DND-41 (cell line): ENCODE measurements at regions not wholly inside any gene's neighbourhood (a gene's known extent, or its start where the extent isn't known, plus 50 kb on each side); places are given as distances from the start of the nearest gene placed in this dataset.
"Not testable (repeated sequence)": the region's sequence is repeated elsewhere in the genome, so short reads cannot be mapped to it uniquely, and the experiment has no call there.

Experiments
- ATAC-seq: fragments of 200-7000 bp; cut with Tn5 transposase; 3 replicates; pipeline ENCODE4 v1.9.1; 2021; ENCODE audit warnings: low read depth; ENCODE audit not compliant: insufficient read depth
- DNase-seq: peaks from one replicate; pipeline ENCODE4 v3.0.0-alpha.2; 2020
- H2AFZ ChIP-seq: 2 replicates; pipeline ENCODE4 v1.6.0; 2012; ENCODE audit warnings: low read depth, low read length
- H3K27ac ChIP-seq: 2 replicates; pipeline ENCODE4 v1.5.1; 2012; ENCODE audit warnings: low read length, inconsistent platforms
- H3K27me3 ChIP-seq: fragments of 200-600 bp; sonication (generic); 2 replicates; pipeline ENCODE4 v1.6.0; 2012; ENCODE audit warnings: low read length, mild to moderate bottlenecking, inconsistent platforms; ENCODE audit not compliant: insufficient read depth, poor library complexity
- H3K36me3 ChIP-seq: 2 replicates; pipeline ENCODE4 v1.5.1; 2012; ENCODE audit warnings: low read length, inconsistent platforms; ENCODE audit not compliant: insufficient read depth
- H3K4me1 ChIP-seq: 2 replicates; pipeline ENCODE4 v1.5.1; 2012; ENCODE audit warnings: mild to moderate bottlenecking, low read length; ENCODE audit not compliant: insufficient read depth
- H3K4me2 ChIP-seq: 2 replicates; pipeline ENCODE4 v1.6.0; 2012; ENCODE audit warnings: mild to moderate bottlenecking, moderate library complexity, low read length, inconsistent platforms; ENCODE audit not compliant: insufficient read depth
- H3K4me3 ChIP-seq, 2 experiments: fragments of 200-600 bp in 1 of 2; shearing (Covaris generic) in 1 of 2; 2 replicates each; pipeline ENCODE4 v1.5.1; 2012 to 2016; ENCODE audit warnings: inconsistent platforms in 2 of 2, low read length in 2 of 2, mild to moderate bottlenecking in 2 of 2, low read depth in 1 of 2, moderate library complexity in 1 of 2
- H3K79me2 ChIP-seq: 2 replicates; pipeline ENCODE4 v1.6.0; 2012; ENCODE audit warnings: low read length, inconsistent platforms; ENCODE audit not compliant: insufficient read depth
- H3K9ac ChIP-seq: 2 replicates; pipeline ENCODE4 v1.6.0; 2012; ENCODE audit warnings: low read depth, mild to moderate bottlenecking, inconsistent platforms, low read length, moderate library complexity
- H3K9me3 ChIP-seq: 2 replicates; pipeline ENCODE4 v1.5.1; 2012; ENCODE audit warnings: low read length, moderate library complexity, mild to moderate bottlenecking, inconsistent platforms; ENCODE audit not compliant: insufficient read depth, severe bottlenecking
- H4K20me1 ChIP-seq: 2 replicates; pipeline ENCODE4 v1.6.0; 2012; ENCODE audit warnings: low read length; ENCODE audit not compliant: insufficient read depth
- EZH2 ChIP-seq: IDR thresholded peaks from 3 replicates; pipeline ENCODE4 v1.6.1; 2012; ENCODE audit warnings: borderline replicate concordance, low read depth, mild to moderate bottlenecking, moderate library complexity, low read length, inconsistent platforms; ENCODE audit not compliant: severe bottlenecking
- TF ChIP-seq, protein P1 (sequence below): IDR thresholded peaks from 2 replicates; pipeline ENCODE4 v1.5.1; 2012; ENCODE audit warnings: borderline replicate concordance, low read length, moderate library complexity, mild to moderate bottlenecking; ENCODE audit not compliant: poor library complexity, severe bottlenecking; ENCODE audit errors: extremely low read depth

DNA sequence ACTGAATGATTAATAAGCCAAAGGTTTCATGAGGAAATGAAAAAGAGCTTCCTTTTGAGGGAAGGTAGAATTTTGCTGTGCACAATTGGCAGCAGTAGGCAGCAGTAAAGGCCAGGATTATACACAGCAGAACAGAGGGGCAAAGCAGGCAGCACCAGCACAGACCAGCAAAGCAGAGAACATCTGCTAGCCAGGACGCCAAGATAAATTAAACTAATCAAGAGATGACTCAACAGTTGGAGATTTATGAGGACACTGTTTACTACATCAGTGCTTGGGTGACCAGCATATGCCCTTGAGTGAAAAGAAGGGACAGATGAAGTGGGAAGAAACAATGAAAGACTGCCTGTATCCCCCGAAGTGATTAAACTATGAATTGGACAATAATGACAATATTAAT is 871.4 kb upstream of the CDH10 start:
- no peaks in the 10 kb centered on the region for H3K79me2 ChIP-seq
- DNase-seq (no peak), ATAC-seq (no peak)
- H2AFZ ChIP-seq, result no peak overlapping the region
- no peaks in the 10 kb centered on the region for H3K36me3 ChIP-seq
- no peaks in the 10 kb centered on the region for H3K9me3 ChIP-seq
- no peaks in the 10 kb centered on the region for H3K4me1 ChIP-seq
- H3K27me3 ChIP-seq, result no peaks in the 10 kb centered on the region
- H3K9ac ChIP-seq, result no peak overlapping the region
- H4K20me1 ChIP-seq, result no peaks in the 10 kb centered on the region
- TF ChIP-seq, protein P1, sequence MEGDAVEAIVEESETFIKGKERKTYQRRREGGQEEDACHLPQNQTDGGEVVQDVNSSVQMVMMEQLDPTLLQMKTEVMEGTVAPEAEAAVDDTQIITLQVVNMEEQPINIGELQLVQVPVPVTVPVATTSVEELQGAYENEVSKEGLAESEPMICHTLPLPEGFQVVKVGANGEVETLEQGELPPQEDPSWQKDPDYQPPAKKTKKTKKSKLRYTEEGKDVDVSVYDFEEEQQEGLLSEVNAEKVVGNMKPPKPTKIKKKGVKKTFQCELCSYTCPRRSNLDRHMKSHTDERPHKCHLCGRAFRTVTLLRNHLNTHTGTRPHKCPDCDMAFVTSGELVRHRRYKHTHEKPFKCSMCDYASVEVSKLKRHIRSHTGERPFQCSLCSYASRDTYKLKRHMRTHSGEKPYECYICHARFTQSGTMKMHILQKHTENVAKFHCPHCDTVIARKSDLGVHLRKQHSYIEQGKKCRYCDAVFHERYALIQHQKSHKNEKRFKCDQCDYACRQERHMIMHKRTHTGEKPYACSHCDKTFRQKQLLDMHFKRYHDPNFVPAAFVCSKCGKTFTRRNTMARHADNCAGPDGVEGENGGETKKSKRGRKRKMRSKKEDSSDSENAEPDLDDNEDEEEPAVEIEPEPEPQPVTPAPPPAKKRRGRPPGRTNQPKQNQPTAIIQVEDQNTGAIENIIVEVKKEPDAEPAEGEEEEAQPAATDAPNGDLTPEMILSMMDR, result no peak
- TF ChIP-seq EZH2, result no peak
- H3K4me2 ChIP-seq, result no peak overlapping the region
- no peak overlapping the region for H3K4me3 ChIP-seq
- H3K27ac ChIP-seq, result no peak overlapping the region

DNA sequence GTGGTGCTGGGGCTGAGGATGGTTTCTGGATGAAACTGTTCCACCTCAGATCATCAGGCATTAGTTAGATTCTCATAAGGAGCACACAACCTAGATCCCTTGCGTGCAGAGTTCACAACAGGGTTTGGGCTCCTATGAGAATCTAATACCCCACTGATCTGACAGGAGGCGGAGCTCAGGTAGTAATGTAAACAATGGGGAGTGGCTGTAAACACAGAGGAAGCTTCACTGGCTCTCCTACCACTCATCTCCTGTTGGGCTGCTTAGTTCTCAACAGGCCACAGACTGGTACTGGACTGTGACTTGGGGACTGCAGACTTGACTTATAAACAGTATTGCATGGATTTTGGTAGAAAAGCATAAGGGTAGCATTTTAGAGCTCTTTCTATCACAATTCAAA is 870.7 kb upstream of the CDH10 start:
- no peak overlapping the region for H2AFZ ChIP-seq
- DNase-seq, result no peak
- no peaks in the 10 kb centered on the region for H3K79me2 ChIP-seq
- no peaks in the 10 kb centered on the region for H3K4me1 ChIP-seq
- TF ChIP-seq EZH2, result no peak
- TF ChIP-seq, protein P1, result no peak
- no peaks in the 10 kb centered on the region for H3K36me3 ChIP-seq
- H3K27me3 ChIP-seq, result no peaks in the 10 kb centered on the region
- no peak overlapping the region for H3K4me3 ChIP-seq
- H3K27ac ChIP-seq, result no peak overlapping the region
- no peak overlapping the region for H3K9ac ChIP-seq
- ATAC-seq, result no peak
- H3K4me2 ChIP-seq, result no peak overlapping the region
- H4K20me1 ChIP-seq, result no peaks in the 10 kb centered on the region
- H3K9me3 ChIP-seq, result no peaks in the 10 kb centered on the region

DNA sequence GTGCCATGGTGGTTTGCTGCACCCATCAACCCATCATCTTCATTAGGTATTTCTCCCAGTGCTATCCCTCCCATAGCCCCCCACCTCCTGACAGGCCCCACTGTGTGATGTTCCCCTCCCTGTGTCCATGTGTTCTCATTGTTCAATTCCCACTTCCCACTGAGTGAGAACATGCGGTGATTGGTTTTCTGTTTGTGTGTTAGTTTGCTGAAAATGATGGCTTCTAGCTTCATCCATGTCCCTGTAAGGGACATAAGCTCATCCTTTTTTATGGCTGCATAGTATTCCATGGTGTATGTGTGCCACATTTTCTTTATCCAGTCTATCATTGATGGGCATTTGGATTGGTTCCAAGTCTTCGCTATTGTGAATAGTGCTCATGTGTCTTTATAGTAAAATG is 865.9 kb upstream of the CDH10 start:
- H3K4me2 ChIP-seq, H3K9me3 ChIP-seq, H3K27me3 ChIP-seq, H2AFZ ChIP-seq, H3K4me1 ChIP-seq, H3K9ac ChIP-seq, DNase-seq, H3K27ac ChIP-seq, H3K36me3 ChIP-seq, H4K20me1 ChIP-seq, H3K79me2 ChIP-seq, ATAC-seq, H3K4me3 ChIP-seq: not testable (repeated sequence)

DNA sequence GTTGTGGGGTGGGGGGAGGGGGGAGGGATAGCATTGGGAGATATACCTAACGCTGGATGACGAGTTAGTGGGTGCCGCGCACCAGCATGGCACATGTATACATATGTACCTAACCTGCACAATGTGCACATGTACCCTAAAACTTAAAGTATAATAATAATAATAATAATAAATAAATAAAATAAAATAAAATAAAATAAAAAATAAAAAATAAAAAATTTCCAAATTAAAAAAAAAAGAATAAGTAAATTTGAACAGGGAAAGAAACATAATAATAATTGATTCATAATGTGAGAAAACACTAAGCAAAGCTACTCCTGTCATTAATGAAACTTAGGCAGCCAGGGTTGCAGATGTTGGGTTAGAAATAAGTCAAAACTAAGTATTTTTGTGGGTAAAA is 863.2 kb upstream of the CDH10 start:
- H3K9ac ChIP-seq, H3K27me3 ChIP-seq, H3K4me2 ChIP-seq, H4K20me1 ChIP-seq, H2AFZ ChIP-seq, H3K79me2 ChIP-seq, ATAC-seq, H3K9me3 ChIP-seq, H3K4me1 ChIP-seq, H3K27ac ChIP-seq, H3K4me3 ChIP-seq, DNase-seq, H3K36me3 ChIP-seq: not testable (repeated sequence)

DNA sequence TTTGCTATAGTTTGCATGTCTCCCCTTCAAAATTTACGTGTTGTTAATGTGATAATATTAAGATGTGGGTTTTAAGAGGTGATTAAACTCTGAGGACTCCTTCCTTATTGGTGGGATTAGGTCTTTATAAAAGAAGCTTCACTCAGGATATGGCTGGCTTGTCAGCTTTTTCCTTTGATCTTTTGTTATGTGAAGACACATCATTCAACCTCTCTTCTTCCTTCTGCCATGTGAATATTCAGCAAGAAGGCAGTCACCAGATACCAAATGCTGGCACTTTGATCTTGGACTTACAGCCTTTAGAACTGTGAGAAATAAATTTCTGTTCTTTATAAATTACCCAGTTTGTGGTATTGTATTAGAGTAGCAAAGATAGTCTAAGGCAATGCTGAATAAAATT is 855.9 kb upstream of the CDH10 start:
- Histone ChIP-seq H3K9me3 (no peaks in the 10 kb centered on the region), H3K79me2 (no peaks in the 10 kb centered on the region), H3K4me1 (no peaks in the 10 kb centered on the region), H3K9ac (no peak overlapping the region), H2AFZ (no peak overlapping the region), H3K27me3 (no peaks in the 10 kb centered on the region), H3K4me2 (no peak overlapping the region), H3K27ac (no peak overlapping the region), H4K20me1 (no peaks in the 10 kb centered on the region), H3K4me3 (no peak overlapping the region), H3K36me3 (no peaks in the 10 kb centered on the region)
- DNase-seq, result no peak
- no peak for ATAC-seq
- TF ChIP-seq, protein P1, result no peak
